NCI-H128 (cell line): ENCODE measurements at regions not wholly inside any gene's neighbourhood (a gene's known extent, or its start where the extent isn't known, plus 50 kb on each side); places are given as distances from the start of the nearest gene placed in this dataset.
"Not testable (repeated sequence)": the region's sequence is repeated elsewhere in the genome, so short reads cannot be mapped to it uniquely, and the experiment has no call there.

Experiments
- DNase-seq: peaks from one replicate; lab custom pipeline; 2025; ENCODE audit not compliant: unreplicated experiment; lab: John Stamatoyannopoulos, UW

- DNase-seq: no peak
Measured at GRCh38 chr6:167689278-167689677, 137.4 kb upstream of the AFDN start.

DNA sequence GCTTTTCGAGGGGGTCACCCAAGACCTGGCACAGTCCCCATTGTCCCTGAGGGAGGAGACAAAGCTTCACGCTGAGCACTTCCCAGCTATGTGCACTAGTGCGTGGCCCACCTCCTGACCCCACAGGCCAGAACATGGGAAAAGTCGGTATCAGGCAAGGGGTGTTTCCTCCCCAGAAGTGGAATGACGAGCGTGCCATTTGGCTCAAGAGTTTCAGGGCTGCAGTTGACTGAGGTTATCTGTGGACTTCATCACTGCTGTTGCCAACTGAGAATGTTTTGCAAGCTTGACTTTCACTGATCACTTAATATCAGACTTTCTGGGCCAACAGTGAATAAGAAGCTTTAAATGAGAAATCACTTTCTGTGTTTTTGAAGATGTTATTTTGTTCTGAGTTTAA lies 137.0 kb upstream of the AFDN start:
- DNase-seq: no peak

DNA sequence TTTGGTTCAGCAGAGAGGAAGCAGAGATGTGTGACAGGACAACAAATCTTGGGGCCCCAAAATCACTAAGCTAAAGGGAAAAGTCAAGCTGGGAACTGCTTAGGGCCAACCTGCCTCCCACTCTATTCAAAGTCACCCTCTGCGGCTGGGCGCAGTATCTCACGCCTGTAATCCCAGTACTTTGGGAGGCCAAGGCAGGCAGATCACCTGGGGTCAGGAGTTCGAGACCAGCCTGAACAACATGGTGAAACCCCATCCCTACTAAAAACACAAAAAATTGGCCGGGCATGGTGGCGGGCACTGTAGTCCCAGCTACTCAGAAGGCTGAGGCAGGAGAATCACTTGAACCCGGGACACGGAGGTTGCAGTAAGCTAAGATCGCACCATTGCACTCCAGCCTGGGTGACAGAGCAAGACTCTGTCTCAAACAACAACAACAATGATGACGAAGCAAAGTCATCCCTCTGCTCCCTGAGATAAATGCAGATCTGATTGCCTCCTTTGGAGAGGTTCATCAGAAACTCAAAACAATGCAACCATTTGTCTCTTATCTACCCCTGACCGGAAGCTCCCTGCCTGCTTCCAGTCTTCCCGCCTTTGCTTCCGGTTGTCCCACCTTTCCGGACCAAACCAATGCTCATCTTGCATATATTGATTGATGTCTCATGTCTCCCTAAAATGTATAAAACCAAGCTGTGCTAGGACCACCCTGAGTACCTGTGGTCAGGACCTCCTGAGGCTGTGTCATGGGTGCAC lies 136.4 kb upstream of the AFDN start:
- DNase-seq: not testable (repeated sequence)

GRCh38 chr6:167690931-167691330 lies 135.8 kb upstream of the AFDN start:
- DNase-seq: no peak

- no peak for DNase-seq
Measured at GRCh38 chr6:167691533-167692312, 135.0 kb upstream of the AFDN start.

- not testable (repeated sequence) for DNase-seq
Measured at GRCh38 chr6:167693478-167693877, 133.2 kb upstream of the AFDN start.

- no peak for DNase-seq
Measured at GRCh38 chr6:167695831-167696230, 130.9 kb upstream of the AFDN start.

GRCh38 chr6:167696296-167696695 lies 130.4 kb upstream of the AFDN start:
- DNase-seq: no peak

- no peak for DNase-seq
Measured at GRCh38 chr6:167697316-167697715, 129.4 kb upstream of the AFDN start.

- no peak for DNase-seq
Measured at GRCh38 chr6:167698540-167698939, 128.2 kb upstream of the AFDN start.

GRCh38 chr6:167699141-167699931 lies 127.4 kb upstream of the AFDN start:
- no peak for DNase-seq

- DNase-seq: no peak
Measured at GRCh38 chr6:167700199-167700598, 126.5 kb upstream of the AFDN start.

DNA sequence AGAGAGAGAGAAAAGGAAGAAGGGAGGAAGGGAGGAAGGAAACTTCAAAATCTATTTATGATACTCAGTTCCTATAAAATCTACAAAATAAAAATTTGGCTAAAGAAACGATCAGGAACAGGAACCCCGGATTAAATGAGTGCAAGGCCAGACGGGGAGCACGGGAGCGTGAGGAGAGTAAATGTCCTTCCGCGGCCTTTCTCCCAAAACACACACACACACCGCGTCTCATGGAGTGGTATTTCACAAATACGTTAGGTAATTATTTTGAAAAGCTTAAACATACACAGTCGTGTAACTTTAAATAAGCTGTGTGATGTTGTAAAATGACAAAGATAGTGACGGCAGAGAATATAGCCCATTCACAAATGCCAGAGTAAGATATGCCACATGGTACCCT lies 125.7 kb upstream of the AFDN start:
- DNase-seq: no peak

- no peak for DNase-seq
Measured at GRCh38 chr6:167702241-167702827, 124.4 kb upstream of the AFDN start.

DNA sequence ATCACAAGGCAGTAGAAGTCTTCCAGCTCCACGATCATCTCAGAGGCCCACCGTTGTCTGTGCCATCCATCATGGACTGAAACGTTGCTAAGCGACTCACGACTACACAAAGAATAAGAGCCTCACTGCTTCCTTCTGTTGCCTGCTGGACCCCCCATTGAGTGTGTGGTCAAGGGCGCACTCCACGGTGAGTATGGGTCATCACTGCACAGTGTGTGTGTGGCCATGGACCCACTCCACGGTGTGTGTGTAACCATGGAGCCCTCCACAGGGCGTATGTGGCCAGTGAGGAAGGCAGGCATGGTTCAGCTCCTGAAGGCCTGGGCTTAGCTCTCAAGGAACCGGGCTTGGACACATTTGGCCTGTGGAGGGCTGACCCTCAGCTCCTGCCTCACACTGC lies 123.4 kb upstream of the AFDN start:
- no peak for DNase-seq

- DNase-seq: no peak
Measured at GRCh38 chr6:167703781-167704180, 122.9 kb upstream of the AFDN start.

DNA sequence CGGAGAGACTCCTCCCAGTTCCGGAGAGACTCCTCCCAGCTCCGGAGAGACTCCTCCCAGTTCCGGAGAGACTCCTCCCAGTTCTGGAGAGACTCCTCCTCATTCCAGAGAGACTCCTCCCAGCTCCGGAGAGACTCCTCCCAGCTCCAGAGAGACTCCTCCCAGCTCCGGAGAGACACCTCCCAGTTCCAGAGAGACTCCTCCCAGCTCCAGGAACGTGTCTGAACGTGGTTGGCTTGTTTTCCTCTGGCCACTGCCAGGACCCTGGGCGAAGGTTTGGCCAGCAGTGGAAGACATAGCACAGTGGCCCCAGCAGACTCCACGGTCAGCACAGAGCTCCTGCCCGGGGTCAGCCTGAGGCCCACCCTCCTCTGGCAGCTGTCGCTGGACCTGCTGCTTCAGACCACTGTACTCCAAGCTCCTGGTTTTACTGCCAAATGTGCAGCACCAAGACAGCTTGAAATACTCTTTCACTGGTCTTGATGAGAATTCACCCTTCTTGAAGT lies 122.3 kb upstream of the AFDN start:
- no peak for DNase-seq

DNA sequence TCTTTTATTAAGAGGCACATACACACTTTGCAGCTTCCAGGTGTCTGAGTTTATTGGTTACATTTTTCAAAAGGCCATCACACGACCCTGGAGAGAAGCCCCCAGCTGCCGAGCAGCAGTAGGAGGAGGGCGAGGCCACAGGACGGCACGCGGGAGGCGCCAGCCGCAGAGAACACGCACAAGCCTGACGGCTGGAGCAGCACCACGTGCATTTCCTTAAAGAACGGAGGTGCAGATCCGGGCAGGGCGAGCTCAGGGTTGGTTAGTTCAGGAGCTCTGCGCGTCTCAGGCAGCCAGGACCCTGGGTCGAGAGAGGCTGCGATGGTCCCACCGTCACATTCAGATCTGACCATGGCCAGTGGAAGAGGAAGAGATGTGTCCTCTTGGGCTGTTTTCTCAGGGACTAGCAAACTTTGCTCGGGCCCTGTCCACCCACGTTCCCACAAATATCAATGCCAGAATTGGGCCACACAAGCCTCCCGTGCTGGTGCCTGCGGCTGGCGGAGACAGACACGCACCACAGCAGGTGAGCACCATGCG lies 121.4 kb upstream of the AFDN start:
- DNase-seq: no peak

DNA sequence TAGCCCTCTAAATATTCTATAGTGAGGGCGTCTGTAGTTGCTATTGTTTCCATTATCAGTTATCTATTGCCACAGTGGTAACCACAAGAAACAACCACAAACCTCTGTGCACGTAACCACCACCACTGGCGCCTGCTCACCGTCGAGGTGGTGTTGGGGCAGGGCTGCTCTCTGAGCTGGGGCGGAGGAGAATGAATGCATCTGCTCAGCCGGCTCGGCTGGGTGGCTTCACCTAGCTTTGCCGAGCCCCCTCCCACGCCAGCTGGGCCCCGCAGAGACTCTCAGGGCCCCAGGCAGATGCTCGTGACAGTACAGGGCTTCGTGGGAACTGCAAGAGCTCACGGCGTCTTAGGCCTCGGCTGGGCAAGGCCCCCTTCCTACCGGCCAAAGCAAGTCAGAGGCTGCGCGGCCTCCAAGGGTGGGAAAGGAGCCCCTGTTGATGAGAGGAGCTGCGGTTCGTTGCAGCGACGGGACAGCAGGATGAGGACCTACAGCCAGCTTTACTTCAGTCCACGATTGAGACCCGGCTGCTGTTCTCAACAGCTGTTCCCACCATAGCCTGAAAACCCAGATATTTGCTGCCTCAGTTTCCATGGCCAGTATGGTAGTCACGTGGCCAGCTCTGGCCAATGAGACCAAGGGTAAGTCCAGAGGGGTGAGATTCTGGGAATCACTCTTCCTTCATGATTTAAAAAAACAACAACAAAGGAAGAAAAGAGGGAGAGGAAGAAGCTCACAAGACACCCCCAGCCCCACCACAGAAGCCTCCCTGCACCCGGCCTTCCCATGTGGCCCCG lies 120.2 kb upstream of the AFDN start:
- DNase-seq: no peak
